ENCODE measurements at regions not wholly inside any gene's neighbourhood (a gene's known extent, or its start where the extent isn't known, plus 50 kb on each side); places are given as distances from the start of the nearest gene placed in this dataset.
"Not testable (repeated sequence)": the region's sequence is repeated elsewhere in the genome, so short reads cannot be mapped to it uniquely, and the experiment has no call there.

- TF ChIP-seq POLR2A (IDR thresholded peaks at IDR 0.05) (no peak), POLR2AphosphoS5 (IDR thresholded peaks at IDR 0.05) (no peak), CTCF (IDR thresholded peaks at IDR 0.05) (no peak), EP300 (IDR thresholded peaks at IDR 0.05; ENCODE audit: low read depth) (no peak)
- WGBS, 2 donors (ENCODE audit: low coverage in 1 of 2), result 20 to 26% methylated on average over 2 of the region's 2 CpGs
- no peak overlapping the region for H3K4me3 ChIP-seq
- intact Hi-C loops (cut with DNase I; ENCODE audit: low total_unique reads), result no loop called here
- in situ Hi-C loops (cut with MboI; ENCODE audit: low pct_ligation_motif_present in 1 of 4, low pct_unique_long_range_greater_than_20kb in 1 of 4, low sequenced_read_pairs in 3 of 4), result no loop called here
- H3K27me3 ChIP-seq, result no peaks in the 10 kb centered on the region
- H3K36me3 ChIP-seq, result no peaks in the 10 kb centered on the region
- H3K27ac ChIP-seq, result no peak overlapping the region
- peaks cover 0 to 6% (median 0%) of the 10 kb centered on the region in 4 donors for H3K4me1 ChIP-seq
- DNase-seq, result no peak
- H3K9me3 ChIP-seq, result no peaks in the 10 kb centered on the region
Observed at GRCh38 chr5:82985763-82986162, 91.4 kb downstream of the TMEM167A start.

- WGBS, 2 donors (ENCODE audit: low coverage in 1 of 2), result 49 to 58% methylated on average over 6 to 10 of the region's 10 CpGs
- H3K27ac ChIP-seq, result no peak overlapping the region
- intact Hi-C loops (cut with DNase I; ENCODE audit: low total_unique reads), result no loop called here
- no peak overlapping the region for H3K4me3 ChIP-seq
- peaks cover 0 to 6% (median 0%) of the 10 kb centered on the region in 4 donors for H3K4me1 ChIP-seq
- in situ Hi-C loops (cut with MboI; ENCODE audit: low pct_ligation_motif_present in 1 of 4, low pct_unique_long_range_greater_than_20kb in 1 of 4, low sequenced_read_pairs in 3 of 4), result no loop called here
- no peaks in the 10 kb centered on the region for H3K27me3 ChIP-seq
- TF ChIP-seq CTCF (IDR thresholded peaks at IDR 0.05), result no peak
- no peak for TF ChIP-seq POLR2A (IDR thresholded peaks at IDR 0.05)
- TF ChIP-seq EP300 (IDR thresholded peaks at IDR 0.05; ENCODE audit: low read depth), result no peak
- no peak for TF ChIP-seq POLR2AphosphoS5 (IDR thresholded peaks at IDR 0.05)
- H3K9me3 ChIP-seq, result no peaks in the 10 kb centered on the region
- no peaks in the 10 kb centered on the region for H3K36me3 ChIP-seq
- DNase-seq, result no peak
Observed at GRCh38 chr5:82984786-82985735, 92.1 kb downstream of the TMEM167A start.

- TF ChIP-seq EP300 (IDR thresholded peaks at IDR 0.05; ENCODE audit: low read depth), result no peak
- no peak for TF ChIP-seq POLR2AphosphoS5 (IDR thresholded peaks at IDR 0.05)
- no peak for TF ChIP-seq POLR2A (IDR thresholded peaks at IDR 0.05)
- no peak for TF ChIP-seq CTCF (IDR thresholded peaks at IDR 0.05)
- H3K36me3 ChIP-seq, result no peaks in the 10 kb centered on the region
- H3K9me3 ChIP-seq, result no peaks in the 10 kb centered on the region
- no peak overlapping the region for H3K27ac ChIP-seq
- intact Hi-C loops (cut with DNase I; ENCODE audit: low total_unique reads) (no loop called here), in situ Hi-C loops (cut with MboI; ENCODE audit: low pct_ligation_motif_present in 1 of 4, low pct_unique_long_range_greater_than_20kb in 1 of 4, low sequenced_read_pairs in 3 of 4) (no loop called here)
- DNase-seq, result no peak
- peaks cover 0 to 6% (median 0%) of the 10 kb centered on the region in 4 donors for H3K4me1 ChIP-seq
- 71 to 78% methylated on average over 2 of the region's 2 CpGs for WGBS, 2 donors (ENCODE audit: low coverage in 1 of 2)
- no peak overlapping the region for H3K4me3 ChIP-seq
- H3K27me3 ChIP-seq, result no peaks in the 10 kb centered on the region
Observed at GRCh38 chr5:82982846-82983245, 94.3 kb downstream of the TMEM167A start.

GRCh38 chr5:82976887-82977286 is 100.3 kb downstream of the TMEM167A start:
- in situ Hi-C loops (cut with MboI; ENCODE audit: low pct_ligation_motif_present in 1 of 4, low pct_unique_long_range_greater_than_20kb in 1 of 4, low sequenced_read_pairs in 3 of 4); H3K36me3 ChIP-seq; intact Hi-C loops (cut with DNase I; ENCODE audit: low total_unique reads); H3K4me3 ChIP-seq; H3K27ac ChIP-seq; H3K27me3 ChIP-seq; DNase-seq; H3K4me1 ChIP-seq: not testable (repeated sequence)
- peaks cover 0 to 15% of the 10 kb centered on the region in 2 donors for H3K9me3 ChIP-seq

All from transverse colon (tissue), 4 donors.